ENCODE measurements at regions not wholly inside any gene's neighbourhood (a gene's known extent, or its start where the extent isn't known, plus 50 kb on each side); places are given as distances from the start of the nearest gene placed in this dataset.
"Not testable (repeated sequence)": the region's sequence is repeated elsewhere in the genome, so short reads cannot be mapped to it uniquely, and the experiment has no call there.

GRCh38 chr2:225254363-225254762, 145.1 kb upstream of the NYAP2 start:
- DNase-seq (ENCODE audit: low read depth, low spot score): no peak

- no peak for DNase-seq (ENCODE audit: low read depth, low spot score)
Measured at GRCh38 chr2:225244933-225245332, 154.6 kb upstream of the NYAP2 start.

- DNase-seq (ENCODE audit: low read depth, low spot score): no peak
Measured at GRCh38 chr2:225236769-225237323, 162.7 kb upstream of the NYAP2 start.

- no peak for DNase-seq (ENCODE audit: low read depth, low spot score)
Measured at GRCh38 chr2:225233234-225233633, 166.3 kb upstream of the NYAP2 start.

GRCh38 chr2:225231900-225232299, 167.6 kb upstream of the NYAP2 start:
- no peak for DNase-seq (ENCODE audit: low read depth, low spot score)

- not testable (repeated sequence) for DNase-seq (ENCODE audit: low read depth, low spot score)
Measured at GRCh38 chr2:225229346-225229745, 170.2 kb upstream of the NYAP2 start.

- DNase-seq (ENCODE audit: low read depth, low spot score): no peak
Measured at GRCh38 chr2:225226441-225226840, 173.1 kb upstream of the NYAP2 start.

GRCh38 chr2:225223301-225223700, 176.2 kb upstream of the NYAP2 start:
- no peak for DNase-seq (ENCODE audit: low read depth, low spot score)

- DNase-seq (ENCODE audit: low read depth, low spot score): no peak
Measured at GRCh38 chr2:225207471-225207870, 165.2 kb upstream of the DOCK10 start.

- DNase-seq (ENCODE audit: low read depth, low spot score): no peak
Measured at GRCh38 chr2:225207043-225207442, 164.8 kb upstream of the DOCK10 start.

- no peak for DNase-seq (ENCODE audit: low read depth, low spot score)
Measured at GRCh38 chr2:225196579-225196978, 154.3 kb upstream of the DOCK10 start.

- no peak for DNase-seq (ENCODE audit: low read depth, low spot score)
Measured at GRCh38 chr2:225192869-225193268, 150.6 kb upstream of the DOCK10 start.

GRCh38 chr2:225190987-225191386, 148.7 kb upstream of the DOCK10 start:
- DNase-seq (ENCODE audit: low read depth, low spot score): no peak

GRCh38 chr2:225184948-225185347, 142.7 kb upstream of the DOCK10 start:
- DNase-seq (ENCODE audit: low read depth, low spot score): no peak

- no peak for DNase-seq (ENCODE audit: low read depth, low spot score)
Measured at GRCh38 chr2:225182126-225182525, 139.9 kb upstream of the DOCK10 start.

GRCh38 chr2:225177098-225177497, 134.8 kb upstream of the DOCK10 start:
- DNase-seq (ENCODE audit: low read depth, low spot score): no peak

GRCh38 chr2:225173909-225174308, 131.6 kb upstream of the DOCK10 start:
- no peak for DNase-seq (ENCODE audit: low read depth, low spot score)

- DNase-seq (ENCODE audit: low read depth, low spot score): no peak
Measured at GRCh38 chr2:225171350-225171749, 129.1 kb upstream of the DOCK10 start.

GRCh38 chr2:225170162-225170561, 127.9 kb upstream of the DOCK10 start:
- no peak for DNase-seq (ENCODE audit: low read depth, low spot score)

GRCh38 chr2:225169396-225169795, 127.1 kb upstream of the DOCK10 start:
- no peak for DNase-seq (ENCODE audit: low read depth, low spot score)

- DNase-seq (ENCODE audit: low read depth, low spot score): no peak
Measured at GRCh38 chr2:225165052-225165451, 122.8 kb upstream of the DOCK10 start.

- no peak for DNase-seq (ENCODE audit: low read depth, low spot score)
Measured at GRCh38 chr2:225164401-225165050, 122.3 kb upstream of the DOCK10 start.

- no peak for DNase-seq (ENCODE audit: low read depth, low spot score)
Measured at GRCh38 chr2:225158360-225158759, 116.1 kb upstream of the DOCK10 start.

Data from pulmonary artery endothelial cell (primary cell).